ENCODE measurements at regions not wholly inside any gene's neighbourhood (a gene's known extent, or its start where the extent isn't known, plus 50 kb on each side); places are given as distances from the start of the nearest gene placed in this dataset.

DNA sequence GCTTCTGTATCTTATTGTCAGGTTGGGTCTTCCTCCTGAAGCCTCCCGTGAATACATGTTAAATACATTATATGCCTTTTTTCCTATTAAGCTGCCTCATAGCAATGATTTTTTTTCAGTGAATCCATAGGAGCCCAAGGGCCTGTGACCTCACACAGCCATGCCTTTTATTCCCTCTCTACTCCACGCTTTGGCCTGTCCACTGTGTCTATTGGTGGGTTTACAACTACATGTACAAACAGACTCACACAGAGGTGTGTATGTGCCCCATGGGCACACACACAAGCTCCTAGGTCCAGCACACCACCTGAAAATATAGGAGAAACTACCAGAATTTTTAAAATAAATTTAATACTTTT is 560.4 kb downstream of the IPMK start:
- no peak for TF ChIP-seq EZH2 (IDR thresholded peaks at IDR 0.05; ENCODE audit: borderline replicate concordance, low read length)
- TF ChIP-seq, protein P1, sequence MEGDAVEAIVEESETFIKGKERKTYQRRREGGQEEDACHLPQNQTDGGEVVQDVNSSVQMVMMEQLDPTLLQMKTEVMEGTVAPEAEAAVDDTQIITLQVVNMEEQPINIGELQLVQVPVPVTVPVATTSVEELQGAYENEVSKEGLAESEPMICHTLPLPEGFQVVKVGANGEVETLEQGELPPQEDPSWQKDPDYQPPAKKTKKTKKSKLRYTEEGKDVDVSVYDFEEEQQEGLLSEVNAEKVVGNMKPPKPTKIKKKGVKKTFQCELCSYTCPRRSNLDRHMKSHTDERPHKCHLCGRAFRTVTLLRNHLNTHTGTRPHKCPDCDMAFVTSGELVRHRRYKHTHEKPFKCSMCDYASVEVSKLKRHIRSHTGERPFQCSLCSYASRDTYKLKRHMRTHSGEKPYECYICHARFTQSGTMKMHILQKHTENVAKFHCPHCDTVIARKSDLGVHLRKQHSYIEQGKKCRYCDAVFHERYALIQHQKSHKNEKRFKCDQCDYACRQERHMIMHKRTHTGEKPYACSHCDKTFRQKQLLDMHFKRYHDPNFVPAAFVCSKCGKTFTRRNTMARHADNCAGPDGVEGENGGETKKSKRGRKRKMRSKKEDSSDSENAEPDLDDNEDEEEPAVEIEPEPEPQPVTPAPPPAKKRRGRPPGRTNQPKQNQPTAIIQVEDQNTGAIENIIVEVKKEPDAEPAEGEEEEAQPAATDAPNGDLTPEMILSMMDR (conservative IDR thresholded peaks at IDR 0.05 in 1 of 2, IDR thresholded peaks at IDR 0.05 in 1 of 2; ENCODE audit: extremely low read depth in 1 of 2, insufficient read depth in 1 of 2, low read depth in 1 of 2, low read length in 2 of 2): no peak
